GM10266 (cell line): ENCODE measurements at regions not wholly inside any gene's neighbourhood (a gene's known extent, or its start where the extent isn't known, plus 50 kb on each side); places are given as distances from the start of the nearest gene placed in this dataset.
"Not testable (repeated sequence)": the region's sequence is repeated elsewhere in the genome, so short reads cannot be mapped to it uniquely, and the experiment has no call there.

Experiments used
- DNase-seq: peaks from one replicate; pipeline ENCODE4 v3.0.0; 2012; ENCODE audit errors: extremely low spot score
- TF ChIP-seq, protein P1 (sequence below): IDR thresholded peaks from 2 replicates; pipeline ENCODE4 v1.5.1; 2012; ENCODE audit warnings: mild to moderate bottlenecking, low read depth; ENCODE audit not compliant: control insufficient read depth, insufficient read depth; ENCODE audit errors: missing control alignments

DNA sequence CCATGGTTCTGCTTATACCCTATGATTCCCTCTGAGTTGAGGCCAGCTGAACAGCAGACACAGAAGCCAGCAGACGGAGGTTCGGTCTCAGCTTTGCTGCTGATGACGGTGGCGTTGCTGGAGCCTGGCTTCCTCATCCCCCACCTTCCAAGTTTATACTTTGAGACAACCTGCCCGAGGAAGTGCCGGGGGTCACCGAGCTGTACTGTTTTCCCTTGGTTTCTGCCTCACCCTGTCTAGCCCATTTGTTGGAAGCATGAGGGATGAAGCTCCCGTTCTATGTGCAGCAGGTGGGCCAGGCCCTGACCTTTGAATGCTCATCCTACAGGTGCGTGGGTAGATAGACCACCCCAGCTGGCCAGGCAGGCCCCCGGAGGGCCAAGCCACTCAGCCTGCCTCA is 117.3 kb downstream of the MYCN start:
- DNase-seq: no peak
- TF ChIP-seq, protein P1, sequence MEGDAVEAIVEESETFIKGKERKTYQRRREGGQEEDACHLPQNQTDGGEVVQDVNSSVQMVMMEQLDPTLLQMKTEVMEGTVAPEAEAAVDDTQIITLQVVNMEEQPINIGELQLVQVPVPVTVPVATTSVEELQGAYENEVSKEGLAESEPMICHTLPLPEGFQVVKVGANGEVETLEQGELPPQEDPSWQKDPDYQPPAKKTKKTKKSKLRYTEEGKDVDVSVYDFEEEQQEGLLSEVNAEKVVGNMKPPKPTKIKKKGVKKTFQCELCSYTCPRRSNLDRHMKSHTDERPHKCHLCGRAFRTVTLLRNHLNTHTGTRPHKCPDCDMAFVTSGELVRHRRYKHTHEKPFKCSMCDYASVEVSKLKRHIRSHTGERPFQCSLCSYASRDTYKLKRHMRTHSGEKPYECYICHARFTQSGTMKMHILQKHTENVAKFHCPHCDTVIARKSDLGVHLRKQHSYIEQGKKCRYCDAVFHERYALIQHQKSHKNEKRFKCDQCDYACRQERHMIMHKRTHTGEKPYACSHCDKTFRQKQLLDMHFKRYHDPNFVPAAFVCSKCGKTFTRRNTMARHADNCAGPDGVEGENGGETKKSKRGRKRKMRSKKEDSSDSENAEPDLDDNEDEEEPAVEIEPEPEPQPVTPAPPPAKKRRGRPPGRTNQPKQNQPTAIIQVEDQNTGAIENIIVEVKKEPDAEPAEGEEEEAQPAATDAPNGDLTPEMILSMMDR: no peak

GRCh38 chr2:16055848-16056580 is 115.7 kb downstream of the MYCN start:
- TF ChIP-seq, protein P1: no peak
- DNase-seq: peak; percentile 49

DNA sequence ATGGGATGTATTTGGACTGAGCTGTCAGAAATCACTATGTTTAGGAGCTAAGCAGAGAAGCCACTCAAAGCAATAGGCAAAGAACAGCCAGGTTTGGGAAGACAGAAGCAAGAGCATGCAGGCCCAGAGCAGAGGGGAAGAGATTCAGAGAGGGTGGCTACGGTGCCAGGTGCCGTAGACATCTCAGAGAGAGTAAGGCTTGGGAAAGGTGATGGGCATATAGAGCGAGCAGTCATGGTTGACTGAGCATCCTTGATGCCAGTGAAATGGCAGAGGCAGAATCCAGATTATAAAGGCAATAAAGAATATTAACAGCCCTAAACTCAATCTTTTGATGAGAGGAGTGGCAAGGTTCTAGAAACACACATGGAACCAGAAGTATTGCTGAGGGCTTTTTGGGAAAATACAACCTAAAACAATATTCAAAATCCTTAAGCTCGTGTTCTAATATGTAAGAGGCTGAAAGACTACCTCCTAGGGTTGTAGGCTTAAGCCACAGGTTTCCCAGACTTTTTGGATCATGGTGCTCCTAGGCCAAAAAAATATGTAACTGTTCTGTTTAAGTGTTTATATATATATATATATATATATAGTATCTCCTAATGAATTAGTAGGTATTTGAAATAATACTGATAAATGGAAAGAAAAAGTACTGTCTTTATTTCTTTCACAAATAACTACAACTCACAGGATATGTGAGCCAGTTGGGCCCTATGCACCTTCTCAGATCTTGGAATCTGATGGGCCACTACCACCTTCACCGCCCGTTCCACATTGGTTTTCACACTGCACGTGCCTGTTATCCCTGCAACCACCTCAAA is 113.3 kb downstream of the MYCN start:
- DNase-seq: no peak

DNA sequence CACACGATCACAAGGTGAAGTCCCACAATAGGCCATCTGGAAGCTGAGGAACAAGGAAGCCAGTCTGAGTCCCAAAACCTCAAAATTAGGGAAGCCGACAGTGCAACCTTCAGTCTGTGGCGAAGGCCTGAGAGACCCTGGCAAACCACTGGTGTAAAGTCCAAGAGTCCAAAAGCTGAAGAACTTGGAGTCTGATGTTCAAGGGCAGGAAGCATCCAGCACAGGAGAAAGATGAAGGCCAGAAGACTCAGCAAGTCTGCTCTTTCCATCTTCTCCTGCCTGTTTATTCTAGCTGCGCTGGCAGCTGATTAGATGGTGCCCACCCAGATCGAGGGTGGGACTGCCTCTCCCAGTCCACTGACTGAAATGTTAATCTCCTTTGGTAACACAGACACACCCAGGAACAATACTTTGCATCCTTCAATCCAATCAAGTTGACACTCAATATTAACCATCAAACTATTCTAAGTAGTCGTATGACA is 112.3 kb downstream of the MYCN start:
- not testable (repeated sequence) for DNase-seq

More for the DNA sequence above, 113.3 kb downstream of the MYCN start:
- TF ChIP-seq, protein P1: no peak

DNA sequence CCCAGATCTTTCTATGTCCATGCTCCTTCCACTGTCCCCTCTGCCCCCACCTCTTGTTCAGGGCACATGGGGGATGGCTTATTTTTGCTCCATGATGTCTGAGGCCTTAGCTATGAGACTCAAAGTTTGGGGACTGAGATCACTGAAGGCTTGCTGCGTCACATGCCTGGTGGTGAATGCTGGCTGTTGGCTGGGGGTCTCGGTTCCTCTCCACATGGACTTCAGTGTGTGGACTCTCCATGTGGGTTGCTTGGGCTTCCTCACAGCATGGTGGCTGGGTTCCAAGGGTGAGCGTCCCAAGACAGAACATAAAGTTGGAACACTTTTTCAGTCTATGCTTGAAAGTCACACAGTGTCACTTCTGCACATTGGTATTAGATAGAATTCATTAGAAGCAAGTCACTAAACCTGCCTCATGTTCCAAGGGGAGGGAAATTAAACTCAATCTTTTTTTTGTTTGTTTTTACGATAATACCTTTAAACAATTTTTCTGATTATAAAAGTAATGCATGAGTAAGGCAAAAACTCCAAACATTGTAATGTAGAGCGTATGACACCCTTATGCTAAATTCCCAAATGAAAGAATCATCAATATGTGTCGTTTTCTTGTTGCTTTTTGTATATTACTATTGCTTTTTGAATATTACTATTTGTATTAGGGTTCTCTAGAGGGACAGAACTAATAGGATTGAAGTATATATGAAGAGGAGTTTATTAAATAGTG is 111.7 kb downstream of the MYCN start:
- DNase-seq: no peak
- TF ChIP-seq, protein P1: no peak

- DNase-seq: no peak
These were observed 110.6 kb downstream of the MYCN start for GRCh38 chr2:16050908-16051489.

More at GRCh38 chr2:16050908-16051489, 110.6 kb downstream of the MYCN start:
- TF ChIP-seq, protein P1: no peak
